Activated CD4-positive, alpha-beta T cell treated with anti-CD3 and anti-CD28 coated beads for 4 hours (primary cell): ENCODE measurements at regions not wholly inside any gene's neighbourhood (a gene's known extent, or its start where the extent isn't known, plus 50 kb on each side); places are given as distances from the start of the nearest gene placed in this dataset.
"Not testable (repeated sequence)": the region's sequence is repeated elsewhere in the genome, so short reads cannot be mapped to it uniquely, and the experiment has no call there.

Source experiments
- DNase-seq, 2 donors: peaks; one replicate each; pipeline ENCODE4 v3.0.0-alpha.2; 2020

DNA sequence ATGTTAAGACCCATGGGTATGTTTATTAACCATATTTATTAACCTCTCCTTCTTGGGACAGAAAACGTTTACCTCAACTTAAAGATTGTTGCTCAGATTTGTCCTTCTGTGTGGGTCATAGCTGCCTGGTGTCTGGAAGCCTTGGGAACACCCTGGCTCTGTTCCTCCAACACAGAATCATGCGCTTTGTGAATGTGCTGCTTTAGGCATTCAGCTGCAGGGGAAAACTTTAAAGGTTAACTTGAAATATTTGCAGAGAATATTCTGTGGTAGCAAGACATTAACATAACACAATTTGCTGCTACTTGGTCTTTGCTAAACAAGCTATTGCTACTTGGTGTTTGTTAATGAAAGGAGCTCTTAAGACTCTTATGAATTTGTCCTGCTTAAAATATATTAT lies 50.5 kb upstream of the THOC3 start:
- DNase-seq = not testable (repeated sequence)

DNA sequence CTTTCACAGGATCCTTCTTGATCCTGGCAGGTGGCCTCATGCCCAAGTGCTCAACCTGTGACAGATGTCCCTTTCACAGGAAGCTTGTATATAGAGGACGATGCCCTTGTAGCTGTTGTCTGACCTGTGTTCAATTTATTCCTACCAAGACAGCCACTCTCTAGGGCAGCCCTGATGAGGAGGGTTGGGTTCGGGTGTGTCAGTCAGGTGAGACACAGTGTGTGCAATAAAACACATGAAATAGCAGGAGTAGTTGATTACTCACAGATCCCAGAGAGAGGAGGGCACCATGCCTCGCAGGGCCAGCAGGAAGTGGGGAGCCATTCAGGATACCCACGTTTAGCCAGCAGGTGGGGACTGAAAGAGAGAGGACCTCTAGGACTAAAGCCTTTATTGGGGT lies 52.7 kb upstream of the THOC3 start:
- not testable (repeated sequence) for DNase-seq

DNA sequence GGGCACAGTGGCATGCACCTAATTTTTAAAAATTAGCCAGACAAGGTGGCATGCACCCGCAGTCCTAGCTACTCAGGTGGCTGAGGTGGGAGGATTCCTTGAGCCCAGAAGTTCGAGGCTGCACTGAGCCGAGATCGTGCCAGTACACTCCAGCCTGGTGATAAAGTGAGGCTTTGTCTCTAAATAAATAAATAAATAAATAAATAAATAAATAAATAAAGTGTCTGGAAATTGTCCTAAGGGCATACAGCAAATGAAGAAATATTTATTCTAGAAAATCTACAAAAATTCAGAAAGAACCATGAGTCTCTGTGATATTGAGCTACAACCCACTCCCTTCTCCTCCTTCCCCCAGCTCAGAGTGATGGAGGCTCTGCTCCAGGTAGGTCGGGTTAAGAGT lies 55.4 kb upstream of the THOC3 start:
- DNase-seq = not testable (repeated sequence)

DNA sequence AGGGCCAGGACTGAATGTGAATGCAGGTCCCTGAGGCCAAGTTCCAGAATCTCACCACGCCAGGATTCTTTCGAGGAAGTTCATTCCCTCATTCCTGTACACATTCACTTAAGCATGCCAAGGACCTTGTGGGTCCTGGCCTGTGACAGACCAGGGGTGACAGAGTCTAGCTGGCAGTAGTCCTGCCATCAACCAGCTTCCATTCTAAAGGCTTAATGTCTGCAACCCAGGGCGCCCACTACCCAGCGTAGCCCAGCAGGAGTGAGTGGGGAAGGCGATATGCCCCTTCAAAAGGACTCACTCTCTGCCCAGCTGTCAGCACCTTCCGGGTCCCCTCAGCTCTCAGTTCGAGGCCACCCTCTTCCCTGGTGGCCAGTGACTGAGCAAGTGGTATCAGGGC lies 61.3 kb upstream of the THOC3 start:
- DNase-seq = not testable (repeated sequence)

DNA sequence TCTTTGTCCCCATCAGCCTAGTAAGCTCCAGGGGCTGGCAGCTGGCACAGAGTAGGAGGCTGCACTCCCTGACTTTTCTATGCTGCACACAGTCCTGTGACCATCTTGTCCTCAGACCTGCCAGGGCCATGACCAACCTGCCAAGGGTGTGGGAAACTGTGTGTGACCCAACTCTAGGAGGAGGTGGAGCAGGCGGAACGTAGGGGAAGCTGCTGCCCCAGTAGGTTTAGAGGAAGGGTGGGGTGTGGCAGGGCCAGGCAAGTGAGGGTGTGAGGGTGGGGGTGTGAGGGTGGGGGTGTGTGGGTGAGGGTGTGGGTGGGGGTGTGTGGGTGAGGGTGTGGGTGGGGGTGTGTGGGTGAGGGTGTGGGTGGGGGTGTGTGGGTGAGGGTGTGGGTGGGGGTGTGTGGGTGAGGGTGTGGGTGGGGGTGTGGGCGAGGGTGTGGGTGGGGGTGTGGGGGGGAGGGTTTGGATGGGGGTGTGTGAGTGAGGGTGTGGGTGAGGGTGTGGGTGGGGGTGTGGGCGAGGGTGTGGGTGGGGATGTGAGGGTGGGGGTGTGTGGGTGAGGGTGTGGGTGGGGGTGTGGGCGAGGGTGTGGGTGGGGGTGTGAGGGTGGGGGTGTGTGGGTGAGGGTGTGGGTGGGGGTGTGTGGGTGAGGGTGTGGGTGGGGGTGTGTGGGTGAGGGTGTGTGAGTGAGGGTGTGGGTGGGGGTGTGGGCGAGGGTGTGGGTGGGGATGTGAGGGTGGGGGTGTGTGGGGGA lies 62.4 kb upstream of the THOC3 start:
- not testable (repeated sequence) for DNase-seq

DNA sequence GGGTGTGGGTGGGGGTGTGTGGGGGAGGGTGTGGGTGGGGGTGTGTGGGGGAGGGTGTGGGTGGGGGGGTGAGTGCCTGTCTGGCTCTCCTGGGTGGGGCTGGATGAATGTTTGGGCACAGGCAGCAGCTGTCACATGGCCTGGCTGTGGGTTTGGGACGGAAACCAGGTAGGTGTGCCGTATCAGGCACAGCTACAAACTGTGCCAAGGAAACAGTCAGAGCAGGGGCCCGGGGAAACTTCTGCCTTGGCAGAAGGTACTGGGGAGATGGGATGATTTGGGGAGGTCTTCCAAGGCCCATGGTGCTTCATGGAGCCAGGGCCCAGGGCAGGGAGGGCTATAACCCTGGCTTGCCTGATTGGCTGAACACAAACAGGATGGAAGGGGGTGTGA lies 63.0 kb upstream of the THOC3 start:
- not testable (repeated sequence) for DNase-seq

DNA sequence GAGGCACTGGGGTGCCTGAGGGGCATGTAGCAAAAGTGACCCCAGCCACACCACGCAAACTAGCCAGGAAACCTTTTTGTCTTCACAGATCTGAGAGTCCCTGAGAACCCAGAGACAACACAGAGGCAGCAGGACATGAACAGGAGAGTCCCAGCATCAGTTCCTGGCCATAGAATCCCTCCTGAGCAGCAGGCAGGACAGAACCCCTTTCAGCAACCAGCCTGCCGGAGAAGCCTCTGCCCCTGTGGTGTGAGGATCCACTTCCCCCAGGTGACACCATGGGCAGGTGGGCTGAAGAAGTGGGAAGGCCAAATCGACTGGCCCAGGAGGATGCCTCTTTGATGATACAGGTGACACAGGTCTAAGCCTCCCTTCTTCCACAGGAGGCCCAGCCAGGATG lies 65.1 kb upstream of the THOC3 start:
- DNase-seq = not testable (repeated sequence)

DNA sequence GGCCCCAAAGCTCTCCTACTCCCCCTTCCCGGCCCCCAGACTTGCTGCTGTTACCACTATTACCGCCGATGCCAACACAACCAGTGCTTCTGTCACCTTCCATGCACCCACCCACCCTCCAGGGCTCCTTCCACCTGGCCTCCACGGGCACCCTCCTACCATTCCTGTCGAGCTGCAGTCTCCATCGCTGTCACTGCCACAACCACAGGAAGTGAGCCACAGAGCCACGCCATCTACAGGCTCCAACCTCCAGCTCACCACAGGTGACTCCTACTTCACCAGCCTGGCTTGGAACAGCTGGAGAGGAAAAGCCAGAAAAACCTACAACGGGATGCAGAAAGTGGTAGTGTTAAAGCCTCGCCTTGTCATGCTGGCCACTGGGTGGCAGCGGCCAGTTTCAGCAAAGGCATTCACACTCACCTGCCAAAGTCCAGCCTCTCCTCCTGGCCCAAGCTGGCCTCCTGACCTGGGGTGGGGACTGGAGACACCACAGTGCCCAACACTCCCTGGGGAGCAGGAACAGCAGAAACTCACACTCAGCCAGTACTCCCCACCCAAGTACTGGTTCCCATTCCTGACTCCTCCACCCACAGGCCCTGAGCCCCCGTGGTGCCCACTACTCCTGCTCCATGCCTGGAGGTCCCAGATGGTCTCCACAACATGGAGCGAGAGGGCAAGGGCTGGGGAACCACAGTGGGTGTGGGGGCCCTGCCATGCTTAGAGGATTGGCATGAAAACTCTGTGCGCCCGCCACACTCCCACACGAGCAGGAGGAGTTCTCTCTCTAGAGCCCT lies 66.5 kb upstream of the THOC3 start:
- DNase-seq = not testable (repeated sequence)

DNA sequence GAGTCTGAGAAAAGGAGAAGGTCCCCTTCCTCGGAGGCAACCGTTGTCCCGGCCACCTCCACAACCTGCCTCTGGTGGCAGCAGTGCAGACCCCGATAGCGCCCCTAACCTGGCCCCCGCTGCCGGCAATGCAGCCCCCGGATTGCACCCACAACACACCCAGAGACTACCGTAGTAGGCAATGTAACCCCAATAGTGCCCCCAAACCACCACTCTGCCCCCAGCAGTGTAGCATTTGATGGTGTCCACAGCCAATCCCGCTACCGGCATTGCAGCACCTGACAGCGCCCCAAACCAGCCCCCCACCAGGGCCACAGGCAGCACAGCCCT lies 67.1 kb upstream of the THOC3 start:
- DNase-seq = not testable (repeated sequence)

DNA sequence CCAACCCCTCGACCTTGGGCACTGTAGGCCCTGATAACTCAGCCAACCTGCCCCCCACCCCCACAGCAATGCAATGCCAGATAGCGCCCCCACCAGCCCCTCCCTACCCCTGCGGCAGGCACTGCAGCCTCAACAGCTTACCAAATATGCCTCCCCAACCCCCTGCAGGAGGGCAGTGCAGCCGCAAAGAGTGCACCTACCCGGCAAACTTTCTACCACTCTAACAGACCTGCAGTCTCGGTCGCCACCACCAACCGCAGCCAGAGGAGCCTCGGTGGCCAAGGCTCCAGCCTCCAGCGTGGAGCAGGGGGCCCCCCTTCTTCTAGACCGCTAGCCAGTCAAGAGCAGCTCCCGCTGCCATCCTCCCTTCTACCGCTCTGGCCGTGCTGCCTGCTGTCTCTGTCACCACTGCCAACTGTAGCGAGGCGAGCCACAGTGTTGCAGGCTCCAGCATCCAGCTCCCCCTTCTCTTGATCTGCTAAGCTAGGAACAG lies 67.7 kb upstream of the THOC3 start:
- not testable (repeated sequence) for DNase-seq

DNA sequence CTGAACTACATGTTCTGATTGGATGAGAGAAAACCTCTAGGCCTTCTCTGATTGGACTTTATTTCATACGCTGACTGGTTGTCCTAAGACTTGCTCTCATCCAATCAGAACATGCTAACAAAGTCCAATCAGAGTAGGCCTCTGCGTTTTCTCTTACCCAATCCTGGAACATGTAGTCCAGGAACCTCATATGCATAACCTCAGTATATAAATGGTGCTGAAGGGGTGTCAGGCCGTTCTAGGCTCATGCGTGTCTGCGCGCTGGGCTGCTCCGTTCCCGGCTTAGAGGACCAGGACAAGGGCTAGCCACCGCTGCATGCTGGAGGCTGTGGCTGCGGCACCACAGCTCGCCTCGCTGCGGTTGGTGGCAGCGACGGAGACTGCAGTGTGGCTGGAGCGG lies 68.3 kb upstream of the THOC3 start:
- not testable (repeated sequence) for DNase-seq

DNA sequence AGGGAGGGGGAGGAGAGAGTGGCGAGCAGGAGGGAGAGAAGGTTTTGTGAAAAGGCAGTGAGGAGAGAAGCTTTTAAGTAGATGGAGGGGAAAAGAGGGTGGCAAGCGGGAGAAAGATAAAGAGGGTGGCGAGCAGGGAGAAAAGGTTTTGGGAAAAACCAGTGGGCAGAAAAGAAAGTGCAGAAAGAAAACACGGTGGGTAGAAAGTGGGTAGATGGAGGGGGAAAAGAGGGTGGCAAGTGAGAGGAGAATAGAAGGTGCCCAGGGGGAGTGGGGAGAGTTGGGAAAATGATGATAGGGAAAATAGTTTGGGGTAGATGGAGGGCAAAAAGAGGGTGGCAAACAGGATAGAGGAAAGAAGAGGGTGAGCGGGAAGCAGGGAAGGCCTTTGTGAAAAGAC lies 69.1 kb upstream of the THOC3 start:
- not testable (repeated sequence) for DNase-seq

DNA sequence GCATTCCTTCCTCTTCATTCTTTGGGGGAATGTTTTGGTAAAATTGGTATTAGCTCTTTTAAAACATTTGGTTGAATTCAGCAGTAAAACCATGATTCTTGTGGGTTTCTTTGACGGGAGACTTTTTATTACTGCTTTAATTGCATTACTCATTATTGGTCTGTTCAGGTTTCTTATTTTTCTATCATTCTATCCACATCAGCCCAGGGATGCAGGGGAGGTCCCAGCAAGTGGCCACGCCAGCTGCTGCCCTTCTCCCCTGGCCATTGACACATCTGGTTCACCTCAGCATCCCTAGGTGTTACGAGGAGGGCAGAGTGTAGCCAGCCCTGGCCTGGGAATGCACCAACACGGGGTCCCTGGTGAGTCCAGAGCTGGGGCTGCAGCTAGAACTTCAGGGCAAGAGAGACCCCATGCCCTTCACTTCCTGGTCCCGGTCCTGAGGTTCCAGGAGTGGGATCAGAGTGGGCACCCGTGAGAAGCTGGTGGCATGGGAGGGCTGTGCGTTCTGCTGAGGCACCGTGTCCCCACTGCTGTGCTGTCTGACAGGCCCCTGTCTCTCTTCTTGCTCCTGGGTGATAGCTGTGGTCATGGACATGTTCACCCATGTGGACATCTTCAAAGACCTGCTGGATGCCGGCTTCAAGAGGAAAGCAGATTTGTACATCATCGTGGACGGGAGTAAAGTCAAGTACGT lies 72.1 kb upstream of the THOC3 start:
- DNase-seq = not testable (repeated sequence)

DNA sequence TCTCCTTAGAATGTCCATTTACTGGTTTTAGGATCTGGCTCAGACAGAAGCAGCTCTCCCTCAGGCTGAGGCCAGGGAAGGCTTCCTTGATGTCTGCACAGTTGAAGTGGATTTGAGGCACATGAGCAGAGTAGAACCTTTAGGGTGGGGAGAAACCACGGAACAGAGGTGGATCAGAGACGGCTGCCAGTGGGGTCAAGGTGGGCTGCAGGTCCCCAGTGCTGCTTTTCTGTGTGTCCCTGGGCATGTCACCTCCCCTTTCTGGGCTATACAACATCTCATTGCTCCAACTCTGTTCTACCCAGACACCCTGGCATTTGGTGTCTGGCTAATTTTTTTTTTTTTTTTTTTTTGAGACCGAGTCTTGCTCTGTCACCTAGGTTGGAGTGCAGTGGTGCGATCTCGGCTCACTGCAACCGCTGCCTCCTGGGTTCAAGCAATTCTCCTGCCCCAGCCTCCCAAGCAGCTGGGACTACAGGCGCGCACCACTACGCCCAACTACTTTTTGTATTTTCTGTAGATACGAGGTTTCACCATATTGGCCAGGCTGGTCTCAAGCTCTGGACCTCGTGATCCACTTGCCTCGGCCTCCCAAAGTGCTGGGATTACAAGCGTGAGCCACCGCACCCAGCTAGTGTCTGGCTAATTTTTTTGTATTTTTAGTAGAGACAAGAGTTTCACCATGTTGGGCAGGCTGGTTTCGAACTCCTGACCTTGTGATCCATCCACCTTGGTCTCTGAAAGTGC lies 73.3 kb upstream of the THOC3 start:
- DNase-seq = not testable (repeated sequence)

DNA sequence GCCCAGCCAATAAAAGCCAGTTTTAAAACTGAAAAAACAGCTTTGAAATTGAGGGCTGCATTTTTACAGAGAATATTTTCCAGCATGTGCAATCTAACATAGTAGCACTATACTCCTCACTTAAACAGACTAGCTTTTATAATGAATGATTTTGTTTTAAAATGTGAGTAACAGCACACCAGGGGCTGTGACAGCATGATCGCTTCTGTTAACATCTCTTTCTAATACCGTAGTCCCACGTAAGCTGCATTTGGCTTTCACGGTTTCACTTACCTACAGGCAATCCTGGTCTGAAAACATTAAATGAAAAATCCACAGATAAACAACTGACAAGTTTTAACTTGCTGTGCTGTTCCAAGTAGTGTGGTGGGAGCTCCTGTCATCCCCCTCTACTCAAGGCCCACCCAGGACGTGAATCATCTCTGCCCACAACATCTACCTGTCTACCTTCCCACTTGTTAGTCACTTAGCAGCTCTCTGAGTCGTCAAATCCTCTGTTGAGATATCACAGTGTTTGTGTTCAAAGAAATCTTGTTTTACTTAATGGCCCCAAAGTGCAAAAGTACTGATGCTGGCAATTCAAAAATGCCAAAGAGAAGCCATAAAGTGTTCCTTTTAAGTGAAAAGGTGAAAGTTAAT lies 74.0 kb upstream of the THOC3 start:
- DNase-seq = peak; percentile 48 to 53

DNA sequence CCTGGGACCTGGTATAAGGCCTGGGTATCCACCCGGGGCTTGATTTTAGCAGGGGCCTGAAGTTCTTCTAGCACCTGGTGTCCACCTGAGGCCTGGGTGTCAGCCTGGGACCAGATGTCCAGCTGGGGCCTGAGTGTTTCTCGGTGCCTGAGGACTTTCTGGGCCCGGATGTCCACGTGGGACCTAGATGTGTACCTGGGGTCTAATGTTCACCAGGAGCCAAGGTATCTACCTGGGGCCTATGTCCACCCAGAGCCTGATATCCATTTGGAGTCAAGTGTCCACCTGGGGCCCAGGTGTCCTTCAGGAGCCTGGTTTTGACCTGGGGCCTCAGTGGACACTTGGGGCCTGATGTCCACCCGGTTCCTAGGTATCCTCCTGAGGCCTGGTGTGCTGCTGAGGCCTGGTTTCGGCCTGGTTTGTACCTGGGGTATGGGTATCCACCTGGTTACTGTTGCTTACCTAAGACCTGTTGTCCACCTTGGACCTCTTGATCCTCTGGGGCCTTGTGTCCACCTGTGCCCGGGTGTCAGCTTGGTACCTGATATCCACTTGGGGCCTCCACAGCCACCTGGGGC lies 75.2 kb upstream of the THOC3 start:
- not testable (repeated sequence) for DNase-seq

DNA sequence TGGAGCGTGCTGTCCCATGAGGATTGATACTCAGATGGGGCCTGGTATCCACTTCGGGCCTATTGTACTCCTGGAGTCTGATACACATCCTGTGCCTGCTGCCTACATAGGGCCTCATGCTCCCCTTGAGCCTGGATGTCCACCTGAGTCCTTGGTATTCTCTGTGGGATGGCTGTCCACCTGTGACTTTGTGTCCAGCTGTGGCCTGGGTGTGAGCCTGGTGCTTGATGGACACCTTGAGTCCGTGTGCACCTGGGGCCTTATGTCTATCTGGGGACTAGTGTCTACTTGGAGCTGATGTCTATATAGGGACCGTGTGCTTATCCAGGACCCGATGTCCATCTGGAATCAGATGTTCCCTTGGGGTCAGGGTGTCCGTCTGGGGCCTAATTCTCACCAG lies 75.9 kb upstream of the THOC3 start:
- DNase-seq = not testable (repeated sequence)

DNA sequence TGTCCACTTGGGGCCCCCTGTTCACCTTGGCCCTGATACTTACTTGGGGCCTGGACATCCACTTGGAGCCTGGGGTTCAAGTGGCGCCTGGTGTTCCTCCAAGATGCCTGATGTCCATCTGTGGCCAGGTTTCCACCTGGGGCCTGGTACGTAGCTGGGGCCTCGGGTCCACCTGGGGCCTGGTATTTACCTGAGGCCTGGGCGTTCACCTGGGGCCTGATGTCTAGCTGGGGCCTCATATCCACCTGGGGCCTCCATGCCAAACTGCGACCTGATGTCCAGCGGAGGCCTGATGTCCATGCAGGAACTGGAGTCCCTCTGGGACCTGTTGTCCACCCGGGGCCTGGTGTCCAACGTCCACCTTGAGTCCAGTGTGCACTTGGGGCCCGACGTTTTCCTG lies 76.3 kb upstream of the THOC3 start:
- DNase-seq = not testable (repeated sequence)

DNA sequence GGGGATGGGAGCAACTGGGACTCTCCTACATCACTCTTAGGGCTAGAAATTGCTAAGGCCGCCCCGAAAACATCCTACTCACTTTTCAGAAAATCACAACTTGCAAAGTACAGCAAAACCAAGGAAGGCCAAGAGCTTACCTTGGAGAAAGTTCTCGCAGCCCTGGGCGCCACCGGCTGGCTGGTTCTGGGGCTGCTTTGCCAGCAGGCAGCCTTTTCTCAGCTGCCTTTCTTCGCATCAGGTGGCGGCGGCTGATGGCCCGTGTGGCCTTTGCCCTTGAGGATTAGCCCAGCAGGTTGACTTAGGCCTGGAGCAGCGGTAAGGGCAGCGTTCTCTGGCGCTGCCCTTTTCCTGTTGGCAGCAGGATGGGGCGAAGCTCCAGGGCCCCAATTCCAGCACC lies 77.3 kb upstream of the THOC3 start:
- DNase-seq = not testable (repeated sequence)

DNA sequence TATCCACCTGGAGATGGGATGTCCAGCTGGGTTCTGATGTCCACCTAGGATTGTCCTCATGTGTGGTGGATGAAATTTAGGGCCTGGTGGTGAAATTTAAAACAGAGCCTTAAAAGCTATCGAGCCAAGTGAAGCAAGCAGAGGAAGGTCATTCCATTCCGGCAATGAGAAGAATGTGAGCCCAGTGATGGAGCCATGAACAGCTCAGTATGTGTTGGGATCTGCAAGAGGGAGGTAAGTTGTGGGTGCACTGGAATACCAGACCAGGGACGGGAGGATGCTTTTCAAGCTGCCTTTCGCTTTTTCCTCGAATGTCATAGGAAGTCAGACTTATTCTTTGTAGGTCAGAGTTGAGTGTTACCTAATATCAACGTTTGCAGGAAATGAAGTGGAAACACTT lies 80.6 kb upstream of the THOC3 start:
- DNase-seq = not testable (repeated sequence)

DNA sequence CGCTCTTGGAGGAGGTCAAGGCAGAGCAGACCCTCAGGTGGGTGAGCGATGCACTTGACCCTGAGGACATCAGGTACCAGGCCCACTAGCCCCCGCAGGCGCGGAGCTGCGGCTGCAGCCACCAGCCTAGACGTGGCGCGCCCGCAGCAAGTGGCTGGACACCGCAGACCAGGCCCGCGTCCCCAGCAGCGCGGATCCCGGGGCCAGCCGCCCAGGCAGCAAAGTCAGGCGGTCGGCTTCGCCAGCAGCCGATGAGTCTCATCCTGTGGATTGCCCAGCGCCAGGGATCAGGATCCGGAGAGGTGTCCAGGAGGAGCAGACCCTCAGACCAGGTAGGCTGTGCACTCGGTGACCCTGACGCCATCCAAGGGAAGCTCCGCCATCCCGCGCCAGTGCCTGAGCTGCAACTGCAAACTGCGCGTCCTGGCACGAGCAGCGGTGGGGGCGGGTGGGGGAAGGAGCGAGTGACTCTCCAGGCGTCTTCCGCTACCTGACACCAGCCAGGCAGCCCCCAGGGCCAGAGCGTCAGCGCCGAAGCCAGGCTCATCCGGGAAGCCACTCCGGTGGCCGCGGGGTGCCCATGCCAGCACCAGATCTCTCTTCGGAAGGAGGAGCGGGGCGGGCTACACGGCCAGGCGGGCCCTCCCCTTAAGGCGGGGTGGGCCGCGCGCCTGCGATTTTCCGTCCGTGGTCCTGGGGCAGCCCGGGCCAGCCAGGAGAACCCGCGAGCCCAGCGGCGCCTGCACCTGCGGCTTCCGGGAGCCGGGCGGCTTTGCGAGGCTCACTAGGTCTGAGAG lies 92.6 kb upstream of the THOC3 start:
- not testable (repeated sequence) for DNase-seq
